Activated CD4-positive, alpha-beta memory T cell treated with anti-CD3 and anti-CD28 coated beads, Interleukin-2, amount 10 ng/mL, durations not matched to agents 7 days and 5 days (primary cell): ENCODE measurements at regions not wholly inside any gene's neighbourhood (a gene's known extent, or its start where the extent isn't known, plus 50 kb on each side); places are given as distances from the start of the nearest gene placed in this dataset.
"Not testable (repeated sequence)": the region's sequence is repeated elsewhere in the genome, so short reads cannot be mapped to it uniquely, and the experiment has no call there.

Experiments
- CTCF ChIA-PET: fragments of 350-600 bp; sonication (Branson Sonifier 250); formaldehyde crosslinking; loops from one replicate; lab custom pipeline; 2021; ENCODE audit warnings: antibody characterized with exemption, inconsistent platforms; lab: Charles Lee
- POLR2A ChIA-PET: fragments of 350-600 bp; sonication (Branson Sonifier 250); formaldehyde crosslinking; loops from one replicate; lab custom pipeline; 2021; ENCODE audit warnings: antibody characterized with exemption; lab: Charles Lee
- DNase-seq: peaks from one replicate; pipeline ENCODE4 v3.0.0-alpha.2; 2020
- H3K27ac Mint-ChIP-seq: one replicate; pipeline ENCODE4 v1.8.0; 2021; ENCODE audit warnings: mild to moderate bottlenecking, mixed read lengths
- H3K27me3 Mint-ChIP-seq: one replicate; pipeline ENCODE4 v1.8.0; 2021; ENCODE audit warnings: mixed read lengths
- H3K36me3 Mint-ChIP-seq: one replicate; pipeline ENCODE4 v1.8.0; 2021; ENCODE audit warnings: low read depth, mixed read lengths
- H3K4me1 Mint-ChIP-seq: one replicate; pipeline ENCODE4 v1.8.0; 2021; ENCODE audit warnings: mixed read lengths
- H3K4me3 Mint-ChIP-seq: one replicate; pipeline ENCODE4 v1.8.0; 2021; ENCODE audit warnings: mild to moderate bottlenecking, mixed read lengths
- H3K9me3 Mint-ChIP-seq: one replicate; pipeline ENCODE4 v1.8.0; 2021; ENCODE audit warnings: mixed read lengths

DNA sequence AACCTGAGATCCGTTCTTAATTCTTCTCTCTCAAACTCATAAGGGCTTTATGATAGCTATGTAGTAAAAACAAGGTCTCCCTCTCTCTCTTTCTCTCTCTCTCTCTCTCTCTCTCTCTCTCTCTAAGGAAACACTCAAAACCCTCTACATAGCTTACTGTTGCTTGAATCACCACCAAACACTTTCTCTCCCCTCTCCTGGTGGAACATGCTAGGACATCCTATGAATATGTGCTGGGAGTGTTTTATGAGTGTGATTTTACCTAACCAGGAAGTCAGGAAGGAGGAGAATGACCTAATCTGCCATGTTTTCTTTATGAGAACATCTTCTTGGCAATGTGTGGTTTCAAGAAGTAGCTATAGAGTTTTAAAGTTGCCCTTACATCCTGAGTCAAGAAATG lies 844.6 kb downstream of the TTLL7 start:
- POLR2A ChIA-PET, CTCF ChIA-PET, H3K4me3 Mint-ChIP-seq, H3K27ac Mint-ChIP-seq, H3K4me1 Mint-ChIP-seq, H3K9me3 Mint-ChIP-seq, H3K36me3 Mint-ChIP-seq, DNase-seq, H3K27me3 Mint-ChIP-seq: not testable (repeated sequence)

DNA sequence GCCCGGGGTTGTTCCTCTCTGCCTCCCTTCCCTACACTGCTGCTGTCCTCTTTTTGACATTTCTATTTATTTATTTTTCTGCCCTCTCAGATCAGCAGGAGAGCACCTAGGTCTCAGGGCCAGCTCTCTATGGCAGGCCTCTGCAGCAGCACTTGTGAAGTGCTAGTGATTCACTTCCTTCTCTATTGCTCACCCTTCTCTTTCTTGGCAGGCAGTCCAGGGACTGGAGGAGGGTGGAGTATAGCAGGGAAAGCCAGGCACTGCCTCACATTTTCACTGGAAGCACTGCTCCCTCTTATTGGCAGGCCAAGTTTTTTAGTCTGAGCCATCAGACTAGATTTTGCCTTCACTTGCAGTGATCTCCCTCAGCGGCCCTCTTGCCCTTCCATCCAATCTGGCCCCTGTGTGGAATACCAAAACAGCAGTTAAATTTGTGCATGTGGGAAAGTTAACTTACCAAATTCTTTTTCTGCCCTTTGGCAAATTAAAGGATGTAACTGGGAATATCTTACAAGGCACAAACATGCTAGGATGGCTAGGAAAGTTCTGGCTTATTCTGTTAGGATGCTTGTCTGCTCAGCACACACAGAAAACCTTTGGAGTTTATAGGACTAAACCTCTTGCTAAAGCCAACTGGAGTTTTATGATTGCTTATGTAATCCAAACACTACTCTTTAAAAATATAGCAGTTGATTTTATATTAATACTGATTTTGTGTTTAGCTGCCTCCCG lies 847.6 kb downstream of the TTLL7 start:
- H3K9me3 Mint-ChIP-seq, H3K27ac Mint-ChIP-seq: not testable (repeated sequence)

DNA sequence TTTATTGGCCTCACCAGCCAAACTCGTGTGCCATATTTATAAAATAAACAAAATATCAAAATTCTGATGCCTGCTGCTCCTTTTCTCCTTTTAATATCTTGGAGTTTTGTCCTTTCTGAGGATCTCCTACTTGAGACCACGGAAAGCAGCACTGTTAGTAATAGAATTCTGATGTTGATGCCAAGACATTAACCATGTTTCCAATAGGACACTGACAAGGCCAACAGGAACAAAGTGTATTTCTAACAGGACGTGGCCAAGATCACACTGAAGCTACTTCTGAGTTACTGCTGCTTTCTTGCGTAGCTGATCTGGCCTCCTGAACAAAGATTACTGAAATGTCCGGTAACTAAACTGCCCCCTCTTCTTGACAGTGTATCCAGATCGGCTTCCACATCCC lies 848.5 kb downstream of the TTLL7 start:
- POLR2A ChIA-PET, DNase-seq, CTCF ChIA-PET, H3K9me3 Mint-ChIP-seq, H3K36me3 Mint-ChIP-seq, H3K27ac Mint-ChIP-seq, H3K4me1 Mint-ChIP-seq, H3K27me3 Mint-ChIP-seq, H3K4me3 Mint-ChIP-seq: not testable (repeated sequence)

More for the DNA sequence above, 847.6 kb downstream of the TTLL7 start:
- H3K27me3 Mint-ChIP-seq, POLR2A ChIA-PET, H3K4me1 Mint-ChIP-seq, CTCF ChIA-PET, DNase-seq, H3K36me3 Mint-ChIP-seq, H3K4me3 Mint-ChIP-seq: not testable (repeated sequence)

DNA sequence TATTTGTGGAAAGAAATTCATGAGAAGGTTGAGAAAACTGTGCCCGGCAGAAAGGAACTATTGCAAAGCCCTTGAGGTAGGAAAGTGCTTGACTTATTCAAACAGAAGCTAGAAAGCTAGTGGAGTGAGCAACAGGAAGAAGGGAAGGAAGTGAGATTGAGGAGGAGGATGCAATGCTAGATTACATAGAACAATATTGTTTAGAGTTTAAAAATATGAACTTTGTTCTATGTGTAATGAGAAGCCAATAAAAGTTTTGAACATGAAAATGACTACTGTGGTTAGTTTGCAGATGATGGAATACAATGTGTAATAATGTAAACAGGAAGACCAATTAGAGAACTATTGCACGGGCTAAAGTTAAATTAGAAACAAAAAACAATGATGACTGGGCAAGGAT lies 853.1 kb downstream of the TTLL7 start:
- CTCF ChIA-PET, H3K27ac Mint-ChIP-seq, H3K9me3 Mint-ChIP-seq, H3K36me3 Mint-ChIP-seq, H3K27me3 Mint-ChIP-seq, POLR2A ChIA-PET, H3K4me3 Mint-ChIP-seq, H3K4me1 Mint-ChIP-seq, DNase-seq: not testable (repeated sequence)

DNA sequence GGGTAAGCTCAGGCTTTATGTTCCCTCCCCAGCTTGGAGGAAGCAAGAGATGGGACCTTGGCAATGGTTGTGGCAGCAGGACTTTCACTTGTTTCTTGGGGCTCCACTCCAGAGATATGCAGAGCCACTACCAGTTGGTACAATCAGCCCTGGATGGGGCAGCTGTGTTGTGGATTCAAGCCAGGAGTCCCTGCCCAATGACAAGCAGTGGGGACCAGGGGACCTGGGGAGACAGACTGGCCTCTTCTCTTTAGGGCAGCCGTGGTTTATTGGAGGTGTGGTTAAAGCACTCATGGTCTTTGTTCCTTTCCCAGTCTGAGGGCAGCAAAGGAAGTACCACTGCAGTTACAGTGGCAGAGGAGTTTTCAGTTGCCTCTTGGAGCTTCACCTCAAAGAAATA lies 856.1 kb downstream of the TTLL7 start:
- CTCF ChIA-PET, H3K9me3 Mint-ChIP-seq, H3K4me1 Mint-ChIP-seq, POLR2A ChIA-PET, H3K36me3 Mint-ChIP-seq, H3K27ac Mint-ChIP-seq, H3K27me3 Mint-ChIP-seq, DNase-seq, H3K4me3 Mint-ChIP-seq: not testable (repeated sequence)

DNA sequence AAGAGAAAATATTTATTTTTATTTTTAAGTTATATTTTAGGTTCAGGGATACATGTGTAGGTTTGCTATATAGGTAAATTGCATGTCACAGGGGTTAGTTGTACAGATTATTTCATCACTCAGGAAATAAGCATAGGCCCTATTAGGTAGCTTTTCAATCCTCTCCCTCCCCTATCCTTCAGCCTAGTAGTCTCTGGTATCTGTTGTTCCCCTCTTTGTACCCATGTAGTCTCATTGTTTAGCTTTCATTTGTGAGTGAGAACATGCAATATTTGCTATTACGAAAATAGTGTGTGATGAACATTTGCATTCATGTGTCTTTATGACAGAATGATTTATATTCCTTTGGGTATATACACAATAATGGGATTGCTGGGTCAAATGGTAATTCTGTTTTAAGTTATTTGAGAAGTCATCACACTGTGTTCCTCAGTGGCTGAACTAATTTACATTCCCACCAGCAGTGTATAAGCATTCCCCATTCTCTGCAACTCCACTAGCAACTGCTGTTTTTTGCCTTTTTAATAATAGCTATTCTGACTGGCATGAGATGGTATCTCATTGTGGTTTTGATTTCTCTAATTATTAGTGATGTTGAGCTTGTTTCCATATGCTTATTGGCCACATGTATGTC lies 863.3 kb downstream of the TTLL7 start:
- POLR2A ChIA-PET, DNase-seq, H3K36me3 Mint-ChIP-seq, H3K4me1 Mint-ChIP-seq, H3K4me3 Mint-ChIP-seq, H3K9me3 Mint-ChIP-seq, H3K27me3 Mint-ChIP-seq, CTCF ChIA-PET, H3K27ac Mint-ChIP-seq: not testable (repeated sequence)

DNA sequence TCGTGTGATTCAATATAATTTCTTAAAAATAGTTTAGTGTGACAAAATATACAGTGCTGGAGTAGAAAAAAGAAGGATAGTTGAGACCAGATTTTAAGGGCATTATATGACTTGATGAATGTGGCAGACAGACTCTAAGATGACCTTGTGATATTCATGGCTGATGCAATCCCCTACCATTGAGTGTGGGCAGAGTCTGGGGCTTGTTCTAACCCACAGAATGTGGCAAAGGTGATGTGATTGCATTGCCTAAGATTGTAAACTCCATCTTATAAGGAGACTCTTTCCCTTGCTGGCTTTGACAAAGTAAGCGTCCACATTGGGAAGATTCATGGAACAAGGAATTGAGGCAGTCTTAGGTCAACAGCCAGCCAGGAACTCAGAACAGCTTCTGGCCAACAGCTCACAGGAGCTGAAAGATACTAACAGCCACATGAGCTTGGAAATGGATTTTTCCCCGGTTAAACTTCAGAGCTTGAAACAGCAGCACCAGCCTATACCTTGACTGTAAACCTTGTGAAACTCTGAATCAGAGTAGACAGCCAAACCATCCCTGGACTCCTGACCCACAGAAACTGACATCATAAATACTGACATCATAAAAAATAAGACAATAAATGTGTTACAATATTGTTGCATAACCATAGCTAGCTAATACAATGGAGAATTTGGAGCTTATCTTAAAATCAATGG lies 864.5 kb downstream of the TTLL7 start:
- H3K27ac Mint-ChIP-seq, H3K27me3 Mint-ChIP-seq, H3K4me1 Mint-ChIP-seq, H3K9me3 Mint-ChIP-seq, CTCF ChIA-PET, POLR2A ChIA-PET, DNase-seq, H3K36me3 Mint-ChIP-seq, H3K4me3 Mint-ChIP-seq: not testable (repeated sequence)

DNA sequence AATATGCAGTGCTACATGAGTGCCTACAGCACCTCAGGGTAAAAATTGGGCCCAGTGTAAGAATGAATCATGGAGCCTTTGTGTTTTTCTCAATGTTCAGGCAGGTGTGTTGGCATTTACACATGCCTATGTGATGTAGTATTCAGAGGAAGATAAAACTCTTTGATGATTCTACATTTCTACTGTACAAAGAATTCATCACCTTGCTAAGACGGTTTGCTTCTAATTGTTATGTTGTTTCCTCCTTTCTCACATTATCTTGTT lies 867.3 kb downstream of the TTLL7 start:
- Mint-ChIP-seq H3K4me3 (no peak overlapping the region), H3K4me1 (no peaks in the 10 kb centered on the region), H3K36me3 (no peaks in the 10 kb centered on the region), H3K27me3 (no peaks in the 10 kb centered on the region), H3K9me3 (no peaks in the 10 kb centered on the region), H3K27ac (no peak overlapping the region)
- CTCF ChIA-PET = no interaction called here
- no peak for DNase-seq
- POLR2A ChIA-PET = no interaction called here

DNA sequence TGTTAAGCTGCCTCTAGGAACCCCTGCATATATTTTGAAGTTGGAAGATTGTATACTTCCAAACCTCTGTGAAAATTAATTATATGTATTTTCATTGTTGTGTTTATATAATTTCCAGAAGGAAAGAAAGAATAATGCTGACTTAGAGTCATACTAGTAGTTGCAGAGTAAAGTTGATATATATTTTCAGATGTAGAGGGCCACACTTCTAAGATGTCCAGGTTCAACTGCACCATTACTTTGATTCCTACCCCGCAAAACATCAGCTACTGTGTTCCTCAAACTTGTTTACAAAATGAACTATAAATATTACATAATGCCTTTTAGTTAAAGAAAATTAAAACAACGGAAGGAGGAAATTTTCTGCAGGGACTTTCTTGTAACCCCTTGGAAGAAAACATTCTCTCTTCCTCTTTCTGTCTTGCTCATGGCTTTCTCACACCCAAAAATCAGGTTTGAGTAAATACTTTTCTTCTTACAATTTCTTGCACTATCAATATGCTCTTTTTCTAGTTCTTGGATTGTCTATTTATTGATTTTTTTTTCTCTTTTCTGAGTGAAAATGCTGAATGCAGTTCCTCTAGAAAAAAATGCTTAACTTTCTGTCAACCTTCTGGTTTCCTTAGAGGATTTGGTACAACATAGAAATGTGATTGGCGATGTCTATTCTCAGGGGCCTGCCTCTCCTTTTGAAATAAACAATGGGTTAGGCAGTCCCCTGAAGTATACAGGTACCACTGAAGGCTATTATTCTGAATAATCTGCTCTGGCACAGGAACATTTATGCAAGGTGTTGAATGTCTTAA lies 867.8 kb downstream of the TTLL7 start:
- no peak overlapping the region for H3K4me3 Mint-ChIP-seq
- CTCF ChIA-PET = no interaction called here
- H3K9me3 Mint-ChIP-seq = peaks cover 3% of the 10 kb centered on the region
- no peaks in the 10 kb centered on the region for H3K27me3 Mint-ChIP-seq
- POLR2A ChIA-PET = no interaction called here
- DNase-seq = no peak
- no peaks in the 10 kb centered on the region for H3K36me3 Mint-ChIP-seq
- no peaks in the 10 kb centered on the region for H3K4me1 Mint-ChIP-seq
- no peak overlapping the region for H3K27ac Mint-ChIP-seq

- peaks cover 7% of the 10 kb centered on the region for H3K9me3 Mint-ChIP-seq
- H3K27me3 Mint-ChIP-seq = no peaks in the 10 kb centered on the region
- ChIA-PET POLR2A (no interaction called here), CTCF (no interaction called here)
- no peaks in the 10 kb centered on the region for H3K36me3 Mint-ChIP-seq
- H3K27ac Mint-ChIP-seq = no peak overlapping the region
- no peak overlapping the region for H3K4me3 Mint-ChIP-seq
- H3K4me1 Mint-ChIP-seq = no peaks in the 10 kb centered on the region
- DNase-seq = no peak
Observed at GRCh38 chr1:83129107-83129506, 869.8 kb downstream of the TTLL7 start.

DNA sequence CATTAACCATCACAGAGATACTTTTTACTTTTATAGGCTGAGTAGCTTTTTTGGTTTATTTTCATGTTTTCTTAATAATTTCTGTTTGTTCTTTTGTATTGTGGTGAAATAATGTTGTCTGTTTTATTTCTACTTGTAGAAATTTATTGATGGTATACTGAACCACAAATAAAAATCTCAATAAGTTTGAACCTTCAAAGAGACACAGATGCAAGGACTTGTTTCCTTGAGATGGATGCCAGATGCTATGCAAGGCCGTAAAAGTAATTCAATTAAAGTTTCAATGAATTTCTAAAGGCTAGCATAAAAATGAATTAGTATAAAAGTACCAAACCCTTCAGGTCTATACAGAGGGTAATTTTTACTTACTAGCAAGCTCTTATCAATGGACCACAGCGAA lies 873.5 kb downstream of the TTLL7 start:
- ChIA-PET CTCF (no interaction called here), POLR2A (no interaction called here)
- Mint-ChIP-seq H3K27me3 (no peaks in the 10 kb centered on the region), H3K9me3 (peaks cover 7% of the 10 kb centered on the region), H3K36me3 (no peaks in the 10 kb centered on the region), H3K4me1 (no peaks in the 10 kb centered on the region), H3K27ac (no peak overlapping the region), H3K4me3 (no peak overlapping the region)
- no peak for DNase-seq

DNA sequence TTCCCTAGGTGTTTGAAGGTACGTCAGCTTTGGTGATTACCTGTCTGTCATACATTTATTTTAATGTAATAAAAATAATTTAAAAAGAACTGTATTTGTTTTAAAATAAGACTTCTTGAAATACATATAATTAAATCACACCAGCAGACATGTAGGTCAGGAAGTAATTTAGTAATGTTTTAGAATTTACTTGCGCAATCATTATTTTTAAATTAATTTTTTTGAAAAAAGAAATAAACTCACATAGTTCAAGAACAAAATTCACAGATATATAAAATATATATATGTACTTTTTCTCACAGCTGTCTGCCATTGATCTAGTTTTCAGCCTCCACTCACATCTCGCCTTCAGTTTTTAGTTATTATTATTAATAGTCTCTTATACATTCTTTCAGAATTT lies 875.9 kb downstream of the TTLL7 start:
- H3K27me3 Mint-ChIP-seq = no peaks in the 10 kb centered on the region
- H3K4me1 Mint-ChIP-seq = no peaks in the 10 kb centered on the region
- DNase-seq = no peak
- POLR2A ChIA-PET = no interaction called here
- CTCF ChIA-PET = no interaction called here
- peaks cover 7% of the 10 kb centered on the region for H3K9me3 Mint-ChIP-seq
- H3K36me3 Mint-ChIP-seq = no peaks in the 10 kb centered on the region
- H3K4me3 Mint-ChIP-seq = no peak overlapping the region
- no peak overlapping the region for H3K27ac Mint-ChIP-seq

DNA sequence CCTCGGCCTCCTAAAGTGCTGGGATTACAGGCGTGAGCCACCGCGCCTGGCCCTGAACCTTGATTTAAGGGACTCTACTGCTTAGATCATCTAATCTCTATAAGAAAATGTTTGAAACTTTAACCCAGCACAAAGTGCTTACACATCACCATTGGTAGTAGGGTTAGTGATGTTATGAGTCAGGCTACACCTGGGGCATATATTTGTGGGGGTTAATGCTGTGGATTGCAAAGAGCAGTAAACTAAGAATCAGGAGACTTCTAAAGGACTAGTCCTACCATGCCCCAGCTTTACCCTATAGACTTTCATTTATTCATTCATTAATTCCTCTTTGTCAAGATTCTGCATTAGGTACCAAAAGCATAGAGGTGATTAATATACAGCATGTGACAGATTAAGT lies 880.5 kb downstream of the TTLL7 start:
- H3K36me3 Mint-ChIP-seq = no peaks in the 10 kb centered on the region
- H3K4me1 Mint-ChIP-seq = peaks cover 1% of the 10 kb centered on the region
- H3K4me3 Mint-ChIP-seq = no peak overlapping the region
- H3K27me3 Mint-ChIP-seq = no peaks in the 10 kb centered on the region
- POLR2A ChIA-PET = no interaction called here
- H3K9me3 Mint-ChIP-seq = no peaks in the 10 kb centered on the region
- CTCF ChIA-PET = no interaction called here
- DNase-seq = no peak
- no peak overlapping the region for H3K27ac Mint-ChIP-seq
